Esophagus squamous epithelium (tissue), 4 donors: ENCODE measurements at regions not wholly inside any gene's neighbourhood (a gene's known extent, or its start where the extent isn't known, plus 50 kb on each side); places are given as distances from the start of the nearest gene placed in this dataset.

Experiments used
- POLR2A ChIP-seq, 4 donors: fragments of 450-650 bp; IDR thresholded peaks; one replicate each; pipeline ENCODE4 v1.6.1; 2017; ENCODE audit warnings: antibody characterized with exemption in 4 of 4, mild to moderate bottlenecking in 4 of 4, moderate library complexity in 3 of 4
- TF ChIP-seq, protein P1 (sequence below), 6 experiments: fragments of 450-650 bp in 4 of 6; fragments of 200-600 bp in 2 of 6; sonication (generic) in 2 of 6; IDR thresholded peaks; one replicate each; pipeline ENCODE4 v1.5.1; 2016 to 2019; ENCODE audit warnings: antibody characterized with exemption in 6 of 6, mild to moderate bottlenecking in 4 of 6, moderate library complexity in 4 of 6

DNA sequence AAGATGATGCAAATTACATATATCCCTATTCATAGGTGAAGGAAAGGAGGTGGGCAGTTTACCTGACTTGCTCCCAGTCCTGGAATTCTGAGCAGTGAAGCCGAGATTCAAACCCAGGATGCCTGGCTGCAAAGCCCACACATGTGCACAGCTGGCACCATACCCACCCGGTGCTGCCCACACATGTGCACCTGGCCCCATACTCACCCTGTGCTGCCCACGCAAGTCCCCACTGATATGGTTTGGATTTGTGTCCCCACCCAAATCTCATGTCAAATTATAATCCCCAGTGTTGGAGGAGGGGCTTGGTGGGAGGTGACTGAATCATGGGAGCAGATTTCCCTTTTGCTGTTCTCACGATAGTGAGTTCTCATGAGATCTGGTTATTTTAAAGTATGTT lies 179.2 kb upstream of the C14orf180 start:
- TF ChIP-seq, protein P1, sequence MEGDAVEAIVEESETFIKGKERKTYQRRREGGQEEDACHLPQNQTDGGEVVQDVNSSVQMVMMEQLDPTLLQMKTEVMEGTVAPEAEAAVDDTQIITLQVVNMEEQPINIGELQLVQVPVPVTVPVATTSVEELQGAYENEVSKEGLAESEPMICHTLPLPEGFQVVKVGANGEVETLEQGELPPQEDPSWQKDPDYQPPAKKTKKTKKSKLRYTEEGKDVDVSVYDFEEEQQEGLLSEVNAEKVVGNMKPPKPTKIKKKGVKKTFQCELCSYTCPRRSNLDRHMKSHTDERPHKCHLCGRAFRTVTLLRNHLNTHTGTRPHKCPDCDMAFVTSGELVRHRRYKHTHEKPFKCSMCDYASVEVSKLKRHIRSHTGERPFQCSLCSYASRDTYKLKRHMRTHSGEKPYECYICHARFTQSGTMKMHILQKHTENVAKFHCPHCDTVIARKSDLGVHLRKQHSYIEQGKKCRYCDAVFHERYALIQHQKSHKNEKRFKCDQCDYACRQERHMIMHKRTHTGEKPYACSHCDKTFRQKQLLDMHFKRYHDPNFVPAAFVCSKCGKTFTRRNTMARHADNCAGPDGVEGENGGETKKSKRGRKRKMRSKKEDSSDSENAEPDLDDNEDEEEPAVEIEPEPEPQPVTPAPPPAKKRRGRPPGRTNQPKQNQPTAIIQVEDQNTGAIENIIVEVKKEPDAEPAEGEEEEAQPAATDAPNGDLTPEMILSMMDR (IDR thresholded peaks at IDR 0.05) = no peak
- TF ChIP-seq POLR2A (IDR thresholded peaks at IDR 0.05) = no peak
